HG03457 (cell line): ENCODE measurements at regions not wholly inside any gene's neighbourhood (a gene's known extent, or its start where the extent isn't known, plus 50 kb on each side); places are given as distances from the start of the nearest gene placed in this dataset.

Source experiments
- ATAC-seq: cut with Tn5 transposase; IDR thresholded peaks from one replicate; pipeline ENCODE4 v1.9.1; 2021; ENCODE audit warnings: moderate number of reproducible peaks; ENCODE audit not compliant: unreplicated experiment

DNA sequence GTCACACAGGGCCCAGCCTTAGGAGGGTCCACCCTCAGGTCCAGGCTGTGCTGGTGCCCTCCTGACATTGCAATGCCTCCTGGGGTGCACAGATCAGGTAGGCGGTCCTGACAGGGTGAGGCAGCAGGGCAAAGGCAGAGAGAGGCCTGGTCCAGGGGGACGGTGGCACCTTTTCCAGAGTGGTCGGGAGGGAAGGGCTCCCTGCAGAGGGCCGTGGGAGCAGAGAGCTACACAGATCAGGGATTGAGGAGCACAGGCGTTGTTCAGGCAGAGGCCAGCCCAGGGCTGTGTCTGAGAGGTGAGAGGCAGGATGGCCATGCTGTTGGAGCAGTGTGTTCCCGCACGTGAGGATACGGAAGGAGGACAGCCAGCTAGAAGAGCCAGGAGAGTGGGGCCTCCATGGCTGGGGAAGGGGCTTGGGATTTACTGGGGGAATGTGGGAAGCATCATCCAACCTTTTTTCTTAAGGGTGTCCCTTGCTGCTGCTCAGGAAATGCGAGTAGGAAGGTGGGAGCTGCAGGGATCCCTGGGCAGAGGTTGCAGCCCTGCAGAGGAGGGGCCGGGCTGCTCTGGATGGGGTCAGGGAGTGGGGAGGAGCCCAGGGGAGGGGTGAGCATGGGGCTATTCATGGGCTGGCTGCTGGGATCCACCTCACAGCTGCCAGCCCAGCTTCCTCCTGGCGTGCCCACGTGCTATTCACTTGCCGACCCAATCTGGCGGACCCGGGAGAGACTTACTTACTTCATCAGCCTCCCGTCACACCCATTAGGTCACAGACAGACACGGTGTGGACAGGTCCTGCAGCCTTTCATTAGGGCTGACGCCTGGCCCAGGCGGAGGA, 1516.4 kb downstream of the TBC1D22A start:
- ATAC-seq: no peak

DNA sequence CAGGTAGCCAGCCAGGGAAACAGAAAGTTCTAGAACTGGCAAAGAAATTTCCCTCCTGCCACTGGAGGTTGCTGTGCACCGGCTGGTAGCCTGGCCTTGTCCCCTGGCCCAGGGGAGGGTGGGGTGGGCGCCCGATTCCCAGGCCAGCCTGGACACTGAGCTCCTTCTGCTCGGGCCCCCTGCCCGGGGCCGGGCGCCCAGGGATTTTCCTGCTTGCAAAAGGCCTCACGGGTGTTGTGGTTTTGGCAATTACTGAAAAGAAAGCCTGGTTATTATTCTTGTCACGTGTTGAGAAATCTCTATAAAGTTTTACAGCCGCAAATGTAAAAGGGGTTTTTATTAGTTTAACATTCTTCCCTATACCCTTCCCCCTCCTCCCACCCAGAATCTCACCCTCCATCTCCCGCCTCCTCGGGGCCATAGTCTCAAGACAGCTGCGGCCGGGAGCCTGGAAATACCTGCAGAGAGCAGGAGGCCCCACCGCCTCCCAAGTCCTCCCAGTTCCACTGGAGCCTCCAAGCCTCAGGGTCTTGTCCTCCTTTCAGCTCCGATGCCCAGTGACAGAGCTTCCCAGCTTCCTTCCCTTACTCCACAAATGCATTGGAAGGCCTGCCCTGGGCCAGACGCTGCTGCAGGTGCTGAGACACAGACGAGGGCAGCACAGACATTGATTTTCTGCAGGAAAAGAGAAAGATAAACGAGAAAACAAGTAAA, 1515.6 kb downstream of the TBC1D22A start:
- no peak for ATAC-seq

DNA sequence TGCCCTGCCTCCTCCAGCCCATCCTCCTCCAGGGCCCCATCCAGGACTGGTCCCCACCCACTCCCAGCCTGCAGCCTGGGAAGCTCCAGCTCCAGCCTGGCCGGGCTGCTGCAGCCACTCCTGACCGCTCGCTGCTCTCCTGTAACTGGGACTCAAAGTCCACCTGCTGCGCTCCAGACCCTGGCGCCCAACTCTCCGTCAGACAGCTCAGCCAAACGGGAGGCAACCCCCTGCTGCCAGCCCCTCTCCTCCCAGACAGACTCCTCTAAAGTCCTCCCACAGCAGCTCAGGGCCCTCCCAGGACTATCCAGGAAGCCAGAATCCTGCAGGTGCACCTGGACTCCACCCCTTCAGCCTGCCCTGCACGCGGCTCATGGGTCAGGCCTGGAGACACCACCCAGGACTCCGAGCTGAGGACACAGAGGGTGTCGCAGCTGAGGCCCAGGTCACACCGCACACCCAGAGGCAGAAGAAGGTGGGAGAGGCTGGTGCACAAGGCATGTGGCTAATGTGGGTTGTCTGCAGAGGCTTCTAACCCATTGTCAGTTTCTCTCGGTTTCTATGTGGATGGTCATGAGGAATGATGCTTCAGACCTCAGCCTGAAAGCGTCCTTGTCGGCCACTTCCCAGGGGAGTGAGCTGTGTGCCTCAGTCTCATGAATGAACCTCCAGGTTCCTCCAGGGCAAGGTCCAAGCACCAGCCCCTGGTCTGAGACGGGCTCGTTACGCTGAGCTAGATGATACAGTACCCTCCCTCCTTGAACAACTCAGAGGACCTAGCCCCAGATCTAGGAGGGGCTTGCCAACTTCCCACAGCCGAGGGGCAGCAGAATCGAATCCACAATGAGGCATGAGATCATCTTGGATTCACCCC, 1514.8 kb downstream of the TBC1D22A start:
- no peak for ATAC-seq

DNA sequence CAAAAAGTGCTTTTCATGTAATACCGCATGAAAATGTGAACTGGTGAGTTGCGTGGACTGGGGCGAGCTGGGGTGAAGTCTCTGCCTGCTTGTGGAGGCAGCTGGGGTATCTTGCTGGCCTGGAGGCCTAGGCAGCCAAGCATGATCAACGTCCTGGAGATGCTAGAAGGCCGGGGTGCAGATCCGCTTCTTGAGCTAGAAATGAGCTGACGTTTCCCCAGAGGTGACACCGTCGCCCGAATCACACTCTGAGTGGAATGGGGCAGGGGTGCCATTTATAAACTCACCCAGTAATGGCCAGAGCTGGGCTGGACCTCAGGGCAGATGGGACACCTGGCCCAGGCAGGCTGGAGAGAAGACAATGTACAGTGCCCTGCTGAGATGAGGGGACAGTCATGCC, 1513.0 kb downstream of the TBC1D22A start:
- ATAC-seq: no peak

DNA sequence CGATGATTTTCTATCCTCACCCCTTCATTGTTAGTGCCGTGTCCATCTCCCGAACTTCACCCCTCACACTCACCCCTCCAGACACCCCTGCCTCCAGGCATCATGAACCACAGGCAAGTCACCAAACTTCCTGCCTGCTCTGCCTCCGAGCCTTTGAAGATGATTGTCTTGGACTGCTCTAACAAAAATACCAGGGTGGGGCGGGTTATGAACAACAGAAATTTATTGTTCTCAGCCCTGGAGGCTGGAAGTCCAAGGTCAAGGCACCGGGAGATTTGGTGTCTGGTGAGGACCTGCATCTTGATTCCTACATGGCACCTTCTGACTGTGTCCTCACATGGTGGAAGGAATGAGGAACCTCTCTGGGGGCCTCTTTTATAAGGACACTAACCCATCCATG, 1508.3 kb downstream of the TBC1D22A start:
- no peak for ATAC-seq

DNA sequence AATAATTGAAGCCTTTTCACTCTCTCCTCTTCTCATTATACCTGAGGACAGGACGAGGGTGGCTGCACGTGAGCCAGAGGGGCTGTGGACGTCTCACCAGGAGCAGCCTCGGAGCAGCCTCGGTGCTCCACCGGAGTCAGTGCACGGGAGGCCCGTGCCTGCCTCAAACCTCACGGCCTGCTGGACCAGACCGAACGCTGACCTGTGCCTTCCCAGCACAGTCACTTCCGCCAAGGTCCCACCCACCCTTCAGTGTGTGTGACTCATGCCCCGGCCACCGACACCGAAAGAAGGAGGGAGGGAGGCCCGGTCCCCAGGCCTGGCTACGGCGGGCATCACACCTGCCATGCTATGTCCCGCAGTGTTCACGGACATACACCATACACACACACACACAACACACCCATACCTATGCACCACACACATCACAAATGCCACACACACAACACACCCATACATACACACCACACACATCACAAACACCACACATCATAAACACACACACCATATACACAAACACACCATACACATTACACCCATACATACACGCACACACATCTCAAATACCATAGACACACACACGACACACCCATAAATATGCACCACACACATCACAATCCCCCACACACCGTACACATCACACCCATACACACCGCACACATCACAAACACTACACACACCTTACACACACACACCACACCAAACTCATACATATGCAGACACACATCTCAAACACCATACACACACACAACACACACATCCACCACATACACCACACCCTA, 1506.5 kb downstream of the TBC1D22A start:
- ATAC-seq: no peak

DNA sequence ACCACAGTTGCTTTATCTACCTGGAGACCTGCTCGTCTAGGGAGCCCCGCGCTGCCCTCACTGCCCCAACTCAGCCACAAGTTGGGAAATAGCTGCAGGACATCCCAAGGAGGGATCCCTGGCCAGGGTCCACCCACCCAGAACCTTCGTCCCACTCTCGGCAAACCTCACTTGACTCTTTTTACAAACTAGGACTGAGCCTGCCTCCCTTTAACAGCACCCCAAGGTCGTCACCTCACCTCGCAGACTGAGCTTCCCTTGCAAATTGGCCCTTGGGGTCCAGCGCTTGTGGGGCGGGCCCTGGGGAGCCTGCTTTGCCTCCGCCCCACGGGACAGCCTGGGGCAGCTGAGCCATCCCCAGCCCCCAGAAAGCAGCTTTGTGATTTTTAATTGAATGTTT, 1505.8 kb downstream of the TBC1D22A start:
- ATAC-seq: no peak

DNA sequence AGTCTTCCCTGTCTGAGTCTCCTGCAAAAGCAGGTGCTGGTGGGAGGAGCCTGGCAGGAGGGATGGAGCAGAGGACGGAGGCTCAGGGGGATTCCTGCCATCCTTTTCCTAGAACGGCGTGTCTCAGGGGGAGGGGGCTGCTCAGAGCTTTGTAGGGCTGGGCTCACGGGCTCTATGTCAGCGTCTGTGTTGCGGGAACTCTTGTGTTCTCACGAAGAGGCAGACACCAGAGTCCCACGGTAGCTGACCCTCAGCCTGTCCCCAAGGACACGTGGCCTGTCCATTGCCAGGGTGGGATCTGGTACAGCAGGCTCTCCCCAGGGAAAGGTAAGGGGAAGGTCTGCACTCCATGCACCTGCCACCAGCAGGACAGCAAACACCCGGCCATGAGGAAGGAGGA, 1505.2 kb downstream of the TBC1D22A start:
- no peak for ATAC-seq

DNA sequence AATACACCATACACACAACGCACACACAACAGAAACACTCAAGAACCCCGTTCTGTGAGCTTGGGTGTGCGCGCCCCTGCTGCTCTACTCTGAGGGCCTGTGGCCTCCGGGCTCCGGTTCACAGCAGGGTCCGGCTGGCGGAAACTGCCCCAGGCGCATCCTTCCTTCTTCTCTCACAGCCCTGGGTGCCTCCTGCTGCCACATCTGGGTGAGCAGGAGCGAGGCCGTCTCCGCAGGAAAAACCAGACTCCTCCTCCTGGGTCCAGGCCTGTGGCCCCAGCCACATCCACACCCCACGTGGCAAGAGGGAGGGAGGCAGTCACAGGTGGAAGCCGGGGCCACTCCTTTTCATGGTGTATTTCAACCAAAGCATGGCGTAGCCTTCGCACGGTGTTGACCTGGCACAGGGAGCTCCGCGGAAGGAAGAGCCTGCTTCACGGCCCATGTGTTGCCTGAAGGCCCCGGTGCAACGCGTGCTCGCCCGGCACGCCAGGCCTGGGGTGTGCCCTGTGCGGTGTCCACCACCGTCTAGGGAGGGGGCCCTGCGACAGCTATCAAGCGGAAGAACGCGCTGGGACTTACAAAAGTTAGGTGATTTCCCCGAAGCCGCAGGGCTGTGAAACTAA, 1502.7 kb downstream of the TBC1D22A start:
- ATAC-seq: no peak

DNA sequence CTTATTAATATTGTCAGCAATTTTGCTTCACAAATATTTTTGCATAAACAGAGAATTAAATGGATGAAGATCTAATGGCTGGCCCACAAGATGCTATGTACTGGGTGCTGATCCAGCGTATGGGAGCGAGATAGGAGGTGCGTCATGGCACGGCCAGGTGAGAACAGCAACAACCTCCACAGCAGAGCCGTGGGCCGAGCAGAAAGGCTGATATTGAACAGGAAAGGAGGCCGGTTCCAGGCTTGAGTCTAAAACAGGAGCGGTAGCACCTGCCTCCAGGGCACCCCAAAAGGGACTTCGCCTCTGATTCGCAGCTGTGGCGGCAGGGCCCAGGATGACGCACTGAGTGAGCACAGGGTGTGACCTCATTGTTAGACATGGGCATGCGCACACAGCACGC, 1502.1 kb downstream of the TBC1D22A start:
- ATAC-seq: no peak

DNA sequence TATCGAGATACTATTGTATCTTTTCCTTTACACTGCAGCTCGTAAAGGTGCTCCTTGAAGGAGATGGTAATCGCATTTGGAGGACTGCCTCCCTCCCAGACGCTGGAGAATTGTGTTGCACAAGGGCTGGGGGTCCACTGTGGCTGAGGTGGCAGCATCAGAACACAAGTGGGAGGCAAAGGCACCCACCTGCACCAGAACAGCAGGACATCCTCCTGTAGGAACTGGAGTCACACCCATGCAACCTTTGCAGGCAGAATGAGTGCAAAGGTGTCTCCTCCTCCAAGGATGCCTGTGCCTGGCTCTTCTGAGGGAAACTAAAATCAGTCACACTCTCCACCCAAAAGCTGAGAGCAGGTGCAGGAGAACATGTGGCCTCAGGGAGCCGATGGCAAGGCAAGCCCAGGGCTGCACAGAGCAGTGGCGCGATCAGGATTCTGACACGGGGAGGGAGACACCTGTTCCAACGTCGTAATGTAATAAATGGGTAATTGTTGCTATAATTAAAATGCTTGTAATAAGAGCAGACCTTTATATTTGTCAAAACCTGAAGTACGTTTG, 1501.4 kb downstream of the TBC1D22A start:
- no peak for ATAC-seq

DNA sequence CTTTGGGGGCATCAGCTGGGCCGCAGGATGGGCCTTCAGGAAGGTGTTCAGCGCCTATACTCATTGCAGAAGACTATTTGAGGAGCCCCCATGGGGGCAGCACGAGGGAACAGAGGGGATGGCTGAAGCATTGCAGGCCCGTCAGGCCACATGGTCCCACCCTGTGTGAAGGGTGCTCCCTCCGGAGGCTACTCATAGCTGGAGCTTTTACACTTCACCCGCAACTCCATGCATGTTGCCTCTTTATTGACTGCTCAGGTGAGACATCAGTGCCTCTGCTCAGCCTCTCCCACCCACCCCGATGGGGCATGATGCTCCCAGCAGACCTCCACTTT, 1500.9 kb downstream of the TBC1D22A start:
- ATAC-seq: no peak

DNA sequence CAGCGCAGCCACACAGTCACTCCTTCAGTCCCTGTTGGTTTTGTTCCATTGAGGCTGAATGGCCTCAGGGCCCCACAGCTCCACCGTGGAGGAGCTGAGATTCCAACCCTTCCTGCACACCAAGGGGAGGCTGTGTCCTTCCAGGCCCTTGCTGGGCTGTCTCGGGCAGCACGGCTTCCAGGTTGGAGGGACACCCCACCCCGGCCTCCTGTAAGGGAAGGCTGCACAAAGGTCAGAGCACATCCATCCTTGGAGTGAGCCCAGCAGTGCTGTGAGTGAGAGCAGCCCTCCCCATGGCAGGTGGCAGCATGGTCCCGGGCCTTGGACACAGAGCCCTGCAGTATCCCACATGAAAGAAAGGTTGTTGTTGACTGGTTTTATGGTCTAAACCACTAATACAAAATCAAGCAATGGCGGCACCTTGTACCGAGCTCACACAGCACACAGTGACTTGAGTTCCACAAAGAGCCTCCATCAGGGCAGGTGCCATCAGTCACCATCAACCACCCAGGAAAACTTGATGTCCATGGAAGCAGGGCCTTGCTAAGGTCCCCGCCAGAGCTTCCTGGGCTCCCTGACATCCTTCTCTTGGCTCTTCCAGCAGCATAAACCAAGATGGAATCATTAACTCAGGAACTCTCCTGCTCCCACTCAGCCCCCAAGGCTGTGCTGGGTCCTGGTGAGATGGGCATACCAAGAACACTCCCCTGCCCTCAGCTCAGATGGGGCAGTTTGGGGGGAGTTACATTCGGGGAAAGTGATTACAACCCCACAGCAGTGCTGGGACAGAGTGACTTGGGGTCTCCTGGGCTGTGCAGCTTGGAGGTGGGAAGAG, 1500.4 kb downstream of the TBC1D22A start:
- no peak for ATAC-seq

DNA sequence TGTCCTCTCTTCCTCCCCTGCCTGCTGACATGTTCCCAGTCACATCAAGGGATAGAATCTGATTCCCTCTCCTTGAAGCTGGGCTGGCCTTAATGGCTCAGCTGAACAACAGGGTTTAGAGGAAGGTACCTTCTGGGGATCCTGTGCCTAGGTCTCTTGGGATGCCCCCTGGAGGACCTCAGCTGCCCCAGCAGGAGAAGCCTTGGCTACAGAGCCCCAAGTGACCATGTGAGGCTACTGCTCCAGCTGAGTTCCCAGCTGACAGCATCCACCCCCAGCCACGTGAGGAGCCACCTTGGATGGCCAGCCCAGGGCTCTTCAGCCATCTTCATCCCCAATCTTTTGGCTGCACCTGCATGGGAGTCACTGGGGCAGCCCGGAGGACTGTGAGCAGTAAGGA, 1499.3 kb downstream of the TBC1D22A start:
- no peak for ATAC-seq

DNA sequence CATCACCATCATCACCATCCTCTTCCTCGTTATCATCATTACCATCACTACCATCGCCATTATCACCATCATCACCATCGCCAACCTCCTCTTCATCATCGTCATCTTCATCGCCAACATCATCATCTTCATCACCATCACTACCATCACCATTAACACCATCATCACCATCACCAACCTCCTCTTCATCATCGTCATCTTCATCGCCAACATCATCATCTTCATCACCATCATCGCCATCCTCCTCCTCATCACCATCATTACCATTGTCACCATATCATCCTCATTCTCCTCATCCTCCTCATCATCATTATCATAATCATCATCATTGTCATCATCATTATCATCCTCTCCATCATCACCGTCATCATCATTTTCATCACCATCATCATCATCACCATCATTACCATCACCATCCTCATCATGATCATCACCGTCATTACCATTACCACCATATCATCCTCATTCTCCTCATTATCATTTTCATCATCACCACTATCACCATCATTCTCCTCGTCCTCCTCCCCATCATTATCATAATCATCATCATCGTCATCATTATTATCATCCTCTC, 1498.7 kb downstream of the TBC1D22A start:
- ATAC-seq: no peak

DNA sequence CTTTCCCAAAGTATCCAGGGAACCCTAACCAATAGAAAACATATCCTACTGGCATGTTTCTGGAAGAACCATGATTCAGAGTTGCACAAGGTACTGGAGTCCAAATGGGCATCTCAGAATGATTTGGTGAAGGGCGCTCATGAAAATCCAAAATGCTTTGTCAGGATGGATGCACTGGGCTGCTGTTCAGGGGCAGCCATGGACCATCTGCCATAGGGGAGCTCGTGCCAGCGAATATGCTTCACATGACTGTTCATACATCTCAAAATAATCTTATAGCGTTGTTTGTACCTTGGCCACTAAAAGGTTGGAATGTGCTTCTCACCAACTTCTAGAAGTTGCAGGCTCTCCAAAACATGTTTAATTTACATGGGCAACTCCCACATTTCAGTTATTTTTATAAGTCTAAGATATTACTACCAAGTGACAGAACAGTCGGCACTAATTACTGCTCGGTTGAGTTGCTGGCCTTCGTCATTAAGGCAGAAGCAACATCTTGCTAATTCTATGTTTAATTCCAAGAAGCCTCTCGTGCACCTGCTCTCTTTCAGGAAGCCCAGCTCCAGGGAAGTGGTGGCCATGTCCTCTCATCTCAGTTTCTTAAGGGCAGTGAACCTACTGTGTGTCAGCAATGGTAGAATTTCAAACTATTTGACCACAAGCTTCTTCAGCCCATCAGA, 1497.7 kb downstream of the TBC1D22A start:
- no peak for ATAC-seq

DNA sequence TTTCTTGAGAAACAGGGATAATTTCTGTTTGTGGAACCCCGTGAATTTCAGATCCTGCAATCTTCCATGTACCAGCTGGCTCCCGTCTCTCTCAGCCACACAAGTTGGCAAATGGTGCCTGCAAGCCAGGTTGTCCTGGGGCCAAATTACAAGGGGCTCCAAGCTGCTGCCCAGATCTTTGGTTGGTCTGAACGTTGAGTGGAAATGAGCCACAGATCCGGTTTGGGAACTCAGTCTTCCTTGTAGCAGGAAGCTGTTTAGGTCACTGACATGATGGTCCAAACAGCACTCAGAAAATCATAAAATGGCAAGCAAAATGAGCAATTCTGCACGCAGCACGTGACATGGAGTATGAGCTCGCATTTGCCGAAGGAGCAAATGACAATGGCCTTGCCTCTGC, 1496.4 kb downstream of the TBC1D22A start:
- no peak for ATAC-seq

DNA sequence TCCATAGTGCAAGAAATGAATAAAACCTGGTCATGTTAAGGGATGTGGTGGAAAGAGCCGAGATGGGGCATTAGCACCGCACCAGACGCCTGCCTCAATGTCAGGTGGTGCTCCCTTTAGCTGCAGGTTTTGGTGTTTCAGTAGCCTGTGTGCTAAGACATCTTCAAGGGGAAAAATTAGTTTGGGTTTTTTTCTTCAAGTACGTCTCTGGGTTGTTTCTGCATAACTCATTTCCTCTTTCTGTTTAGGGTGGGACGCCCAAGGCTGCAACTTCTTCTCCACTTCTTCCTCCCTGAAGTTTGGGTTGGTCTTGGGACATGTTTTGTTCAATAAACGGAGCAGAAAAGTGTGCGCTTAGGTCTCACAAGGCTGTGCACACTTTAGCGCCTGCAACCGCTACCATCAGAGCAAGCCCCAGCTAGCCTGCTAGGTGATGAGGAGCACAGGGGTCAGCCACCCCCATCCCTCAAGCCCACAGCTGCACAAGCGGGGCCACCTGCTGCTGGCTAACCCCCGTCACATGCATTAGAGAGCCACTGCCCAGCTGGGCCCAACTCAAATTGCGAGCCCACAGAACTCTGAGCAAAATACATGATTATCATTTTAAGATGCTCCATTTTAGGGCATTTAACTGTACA, 1495.7 kb downstream of the TBC1D22A start:
- no peak for ATAC-seq
